ENCODE measurements at regions not wholly inside any gene's neighbourhood (a gene's known extent, or its start where the extent isn't known, plus 50 kb on each side); places are given as distances from the start of the nearest gene placed in this dataset.
A peak's percentile ranks its signal among the peaks of the same experiment; 100 is the strongest.

- no peak for TF ChIP-seq POLR2A (IDR thresholded peaks at IDR 0.05)
- peak; percentile 67 for TF ChIP-seq POLR2AphosphoS5 (IDR thresholded peaks at IDR 0.05)
- TF ChIP-seq, protein P1, sequence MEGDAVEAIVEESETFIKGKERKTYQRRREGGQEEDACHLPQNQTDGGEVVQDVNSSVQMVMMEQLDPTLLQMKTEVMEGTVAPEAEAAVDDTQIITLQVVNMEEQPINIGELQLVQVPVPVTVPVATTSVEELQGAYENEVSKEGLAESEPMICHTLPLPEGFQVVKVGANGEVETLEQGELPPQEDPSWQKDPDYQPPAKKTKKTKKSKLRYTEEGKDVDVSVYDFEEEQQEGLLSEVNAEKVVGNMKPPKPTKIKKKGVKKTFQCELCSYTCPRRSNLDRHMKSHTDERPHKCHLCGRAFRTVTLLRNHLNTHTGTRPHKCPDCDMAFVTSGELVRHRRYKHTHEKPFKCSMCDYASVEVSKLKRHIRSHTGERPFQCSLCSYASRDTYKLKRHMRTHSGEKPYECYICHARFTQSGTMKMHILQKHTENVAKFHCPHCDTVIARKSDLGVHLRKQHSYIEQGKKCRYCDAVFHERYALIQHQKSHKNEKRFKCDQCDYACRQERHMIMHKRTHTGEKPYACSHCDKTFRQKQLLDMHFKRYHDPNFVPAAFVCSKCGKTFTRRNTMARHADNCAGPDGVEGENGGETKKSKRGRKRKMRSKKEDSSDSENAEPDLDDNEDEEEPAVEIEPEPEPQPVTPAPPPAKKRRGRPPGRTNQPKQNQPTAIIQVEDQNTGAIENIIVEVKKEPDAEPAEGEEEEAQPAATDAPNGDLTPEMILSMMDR (IDR thresholded peaks at IDR 0.05) = no peak
- intact Hi-C loops (cut with DNase I) = no loop called here
- 35% methylated on average over 4 of the region's 4 CpGs for WGBS
- H3K27me3 ChIP-seq (replicated peaks; ENCODE audit: insufficient read depth) = no peaks in the 10 kb centered on the region
- H3K9me3 ChIP-seq = no peaks in the 10 kb centered on the region
- no peaks in the 10 kb centered on the region for H3K4me1 ChIP-seq (replicated peaks)
- no peaks in the 10 kb centered on the region for H3K36me3 ChIP-seq
- H3K4me3 ChIP-seq = no peak overlapping the region
- no peak overlapping the region for H3K27ac ChIP-seq
- DNase-seq (ENCODE audit: low spot score) = peak; percentile 48
Measured at GRCh38 chr7:68246189-68246633, 1249.6 kb downstream of the TYW1 start.

GRCh38 chr7:68247126-68247525, 1250.5 kb downstream of the TYW1 start:
- no peak for DNase-seq (ENCODE audit: low spot score)
- WGBS = 93% methylated on average over 7 of the region's 7 CpGs
- Histone ChIP-seq H3K4me1 (replicated peaks) (no peaks in the 10 kb centered on the region), H3K27ac (no peak overlapping the region), H3K4me3 (no peak overlapping the region), H3K27me3 (replicated peaks; ENCODE audit: insufficient read depth) (no peaks in the 10 kb centered on the region), H3K36me3 (no peaks in the 10 kb centered on the region), H3K9me3 (no peaks in the 10 kb centered on the region)
- TF ChIP-seq, protein P1 (IDR thresholded peaks at IDR 0.05) = no peak
- TF ChIP-seq POLR2AphosphoS5 (IDR thresholded peaks at IDR 0.05) (no peak), POLR2A (IDR thresholded peaks at IDR 0.05) (no peak)
- intact Hi-C loops (cut with DNase I) = no loop called here

DNA sequence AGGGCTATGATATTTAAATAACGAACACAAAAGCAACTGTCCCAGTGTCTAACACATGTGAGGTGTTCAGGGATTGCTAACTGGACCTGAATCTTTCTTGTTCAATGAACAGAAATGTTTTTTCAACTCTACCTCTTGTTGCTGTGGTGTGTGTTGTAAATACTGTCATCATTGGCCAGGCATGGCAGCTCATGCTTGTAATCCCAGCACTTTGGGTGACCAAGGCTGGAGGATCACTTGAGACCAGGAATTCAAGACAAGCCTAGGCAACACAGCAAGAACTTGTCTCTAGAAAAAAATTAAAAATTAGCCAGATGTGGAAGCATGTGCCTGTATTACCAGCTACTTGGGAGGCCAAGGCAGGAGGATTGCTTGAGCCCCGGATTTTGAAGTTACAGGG, 1250.9 kb downstream of the TYW1 start:
- Histone ChIP-seq H3K4me1 (replicated peaks) (no peaks in the 10 kb centered on the region), H3K9me3 (no peaks in the 10 kb centered on the region), H3K36me3 (no peaks in the 10 kb centered on the region), H3K27ac (no peak overlapping the region), H3K4me3 (no peak overlapping the region), H3K27me3 (replicated peaks; ENCODE audit: insufficient read depth) (no peaks in the 10 kb centered on the region)
- TF ChIP-seq, protein P1 (IDR thresholded peaks at IDR 0.05) = no peak
- TF ChIP-seq POLR2AphosphoS5 (IDR thresholded peaks at IDR 0.05) (no peak), POLR2A (IDR thresholded peaks at IDR 0.05) (no peak)
- intact Hi-C loops (cut with DNase I) = no loop called here
- DNase-seq (ENCODE audit: low spot score) = no peak
- WGBS = 83% methylated on average over 2 of the region's 2 CpGs

DNA sequence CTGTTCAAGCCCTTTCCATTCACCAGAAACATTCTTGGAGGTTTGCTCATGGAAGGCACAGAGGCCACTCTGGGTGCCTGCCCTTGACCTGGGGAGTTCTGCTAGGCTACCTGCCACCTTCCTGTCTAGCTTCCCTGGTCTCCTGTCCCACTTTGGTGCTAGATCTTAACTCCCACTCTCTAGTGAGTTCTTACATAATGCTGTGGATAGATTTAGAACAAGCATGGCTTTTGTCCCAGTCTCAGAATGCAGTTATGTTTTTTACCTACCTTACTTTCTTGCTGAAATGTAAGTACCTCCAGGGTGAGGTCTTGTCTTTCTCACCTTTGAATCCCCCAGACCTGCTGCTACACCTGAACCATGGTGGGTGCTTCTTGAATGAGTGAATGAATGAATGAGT, 1252.3 kb downstream of the TYW1 start:
- Histone ChIP-seq H3K4me1 (replicated peaks) (no peaks in the 10 kb centered on the region), H3K27me3 (replicated peaks; ENCODE audit: insufficient read depth) (no peaks in the 10 kb centered on the region), H3K36me3 (no peaks in the 10 kb centered on the region), H3K4me3 (no peak overlapping the region), H3K27ac (no peak overlapping the region), H3K9me3 (no peaks in the 10 kb centered on the region)
- no peak for DNase-seq (ENCODE audit: low spot score)
- TF ChIP-seq, protein P1 (IDR thresholded peaks at IDR 0.05) = no peak
- no peak for TF ChIP-seq POLR2A (IDR thresholded peaks at IDR 0.05)
- no peak for TF ChIP-seq POLR2AphosphoS5 (IDR thresholded peaks at IDR 0.05)
- intact Hi-C loops (cut with DNase I) = no loop called here

DNA sequence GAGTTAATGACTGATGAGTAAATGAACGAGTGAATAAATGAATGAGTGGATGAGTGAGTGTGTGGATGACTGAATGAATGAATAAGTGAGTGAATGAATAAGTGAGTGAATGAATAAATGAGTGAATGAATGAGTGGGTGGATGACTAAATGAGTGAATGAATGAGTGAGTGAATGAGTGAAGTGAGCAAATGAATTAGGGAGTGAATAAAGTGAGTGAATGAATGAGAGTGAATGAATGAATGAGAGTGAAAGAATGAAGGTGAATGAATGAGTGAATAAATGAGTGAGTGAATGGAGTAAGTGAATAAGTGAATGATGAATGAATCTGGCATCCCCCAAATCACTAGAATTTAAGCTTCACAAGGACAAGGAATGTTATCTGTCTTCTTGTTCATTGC, 1253.0 kb downstream of the TYW1 start:
- intact Hi-C loops (cut with DNase I) = no loop called here
- Histone ChIP-seq H3K36me3 (no peaks in the 10 kb centered on the region), H3K27ac (no peak overlapping the region), H3K4me1 (replicated peaks) (no peaks in the 10 kb centered on the region), H3K4me3 (no peak overlapping the region), H3K9me3 (no peaks in the 10 kb centered on the region), H3K27me3 (replicated peaks; ENCODE audit: insufficient read depth) (no peaks in the 10 kb centered on the region)
- TF ChIP-seq, protein P1 (IDR thresholded peaks at IDR 0.05) = no peak
- TF ChIP-seq POLR2AphosphoS5 (IDR thresholded peaks at IDR 0.05) (no peak), POLR2A (IDR thresholded peaks at IDR 0.05) (no peak)
- DNase-seq (ENCODE audit: low spot score) = no peak
- WGBS = 95% methylated on average over 1 of the region's 1 CpG
